GM11168 (cell line): ENCODE measurements at regions not wholly inside any gene's neighbourhood (a gene's known extent, or its start where the extent isn't known, plus 50 kb on each side); places are given as distances from the start of the nearest gene placed in this dataset.

Experiments
- in situ Hi-C: fragments of 300-500 bp; cut with MboI; formaldehyde crosslinking; loops from one replicate; pipeline ENCODE4 v1.12.0; 2022; ENCODE audit warnings: low sequenced_read_pairs; ENCODE audit not compliant: unreplicated experiment

GRCh38 chr5:87094347-87094746 lies 173.3 kb upstream of the RASA1 start:
- in situ Hi-C loops = no loop called here

GRCh38 chr5:87094833-87095232 lies 172.8 kb upstream of the RASA1 start:
- in situ Hi-C loops = no loop called here

- in situ Hi-C loops = no loop called here
Observed at GRCh38 chr5:87095787-87096186, 171.9 kb upstream of the RASA1 start.

- in situ Hi-C loops = no loop called here
Observed at GRCh38 chr5:87097664-87098063, 170.0 kb upstream of the RASA1 start.

GRCh38 chr5:87099291-87099839 lies 168.3 kb upstream of the RASA1 start:
- in situ Hi-C loops = no loop called here

- in situ Hi-C loops = no loop called here
Observed at GRCh38 chr5:87099968-87100367, 167.7 kb upstream of the RASA1 start.

- in situ Hi-C loops = no loop called here
Observed at GRCh38 chr5:87101321-87101720, 166.4 kb upstream of the RASA1 start.

GRCh38 chr5:87102841-87103240 lies 164.8 kb upstream of the RASA1 start:
- in situ Hi-C loops = no loop called here

- in situ Hi-C loops = no loop called here
Observed at GRCh38 chr5:87103616-87104287, 163.9 kb upstream of the RASA1 start.

GRCh38 chr5:87105577-87105976 lies 162.1 kb upstream of the RASA1 start:
- in situ Hi-C loops = no loop called here

GRCh38 chr5:87109746-87110145 lies 157.9 kb upstream of the RASA1 start:
- in situ Hi-C loops = no loop called here

- in situ Hi-C loops = no loop called here
Observed at GRCh38 chr5:87110721-87111120, 157.0 kb upstream of the RASA1 start.

GRCh38 chr5:87113861-87114260 lies 153.8 kb upstream of the RASA1 start:
- in situ Hi-C loops = no loop called here

- in situ Hi-C loops = no loop called here
Observed at GRCh38 chr5:87114631-87115030, 153.1 kb upstream of the RASA1 start.

GRCh38 chr5:87115839-87116364 lies 151.8 kb upstream of the RASA1 start:
- in situ Hi-C loops = no loop called here

- in situ Hi-C loops = no loop called here
Observed at GRCh38 chr5:87116825-87117512, 150.7 kb upstream of the RASA1 start.

GRCh38 chr5:87119588-87119987 lies 148.1 kb upstream of the RASA1 start:
- in situ Hi-C loops = no loop called here

GRCh38 chr5:87120518-87121303 lies 147.0 kb upstream of the RASA1 start:
- in situ Hi-C loops = loop anchor here (5.0 kb wide), 1 partner anchor 152 kb away; no protein-coding TSS in a partner anchor

- in situ Hi-C loops = loop anchor here (5.0 kb wide), 1 partner anchor 151 kb away; no protein-coding TSS in a partner anchor
Observed at GRCh38 chr5:87121304-87122150, 146.2 kb upstream of the RASA1 start.
